ENCODE measurements at regions not wholly inside any gene's neighbourhood (a gene's known extent, or its start where the extent isn't known, plus 50 kb on each side); places are given as distances from the start of the nearest gene placed in this dataset.

GRCh38 chr16:52727441-52727840, 180.5 kb upstream of the TOX3 start:
- no peaks in the 10 kb centered on the region for H3K9me3 ChIP-seq (ENCODE audit: insufficient read depth, low read length)
- H3K4me3 ChIP-seq (ENCODE audit: insufficient read depth, low read length, poor library complexity, severe bottlenecking) = no peak overlapping the region
- H3K36me3 ChIP-seq (ENCODE audit: low read length) = no peaks in the 10 kb centered on the region
- H3K27me3 ChIP-seq (ENCODE audit: low read length) = no peaks in the 10 kb centered on the region
- H3K9me2 ChIP-seq (replicated peaks; ENCODE audit: insufficient read depth, low read length) = no peaks in the 10 kb centered on the region
- H4K20me1 ChIP-seq (ENCODE audit: low read depth, low read length) = no peaks in the 10 kb centered on the region
- no peak overlapping the region for H3K27ac ChIP-seq (ENCODE audit: low read depth, low read length)
- H3K4me2 ChIP-seq (ENCODE audit: low read depth, low read length, poor library complexity, severe bottlenecking) = no peak overlapping the region
- H3K79me2 ChIP-seq (ENCODE audit: insufficient read depth, low read length) = no peaks in the 10 kb centered on the region
- no peak for TF ChIP-seq EZH2phosphoT487 (conservative IDR thresholded peaks at IDR 0.05; ENCODE audit: low read length)
- H2AFZ ChIP-seq (ENCODE audit: low read depth, low read length, severe bottlenecking) = no peak overlapping the region
- no peaks in the 10 kb centered on the region for H3F3A ChIP-seq (ENCODE audit: insufficient read depth)
- H3K9ac ChIP-seq (ENCODE audit: low read length) = no peak overlapping the region

- Histone ChIP-seq H4K20me1 (ENCODE audit: low read depth, low read length) (no peaks in the 10 kb centered on the region), H3K9me2 (replicated peaks; ENCODE audit: insufficient read depth, low read length) (no peaks in the 10 kb centered on the region), H3K27ac (ENCODE audit: low read depth, low read length) (no peak overlapping the region), H3K9ac (ENCODE audit: low read length) (no peak overlapping the region), H2AFZ (ENCODE audit: low read depth, low read length, severe bottlenecking) (no peak overlapping the region), H3K27me3 (ENCODE audit: low read length) (no peaks in the 10 kb centered on the region), H3K4me3 (ENCODE audit: insufficient read depth, low read length, poor library complexity, severe bottlenecking) (no peak overlapping the region), H3F3A (ENCODE audit: insufficient read depth) (no peaks in the 10 kb centered on the region), H3K9me3 (ENCODE audit: insufficient read depth, low read length) (no peaks in the 10 kb centered on the region), H3K36me3 (ENCODE audit: low read length) (no peaks in the 10 kb centered on the region), H3K79me2 (ENCODE audit: insufficient read depth, low read length) (no peaks in the 10 kb centered on the region), H3K4me2 (ENCODE audit: low read depth, low read length, poor library complexity, severe bottlenecking) (no peak overlapping the region)
- TF ChIP-seq CTCF (IDR thresholded peaks at IDR 0.05; ENCODE audit: insufficient read depth, low read length, poor library complexity, severe bottlenecking) (no peak), EZH2phosphoT487 (conservative IDR thresholded peaks at IDR 0.05; ENCODE audit: low read length) (no peak)
Observed at GRCh38 chr16:52725461-52725860, 178.5 kb upstream of the TOX3 start.

- no peaks in the 10 kb centered on the region for H3F3A ChIP-seq (ENCODE audit: insufficient read depth)
- H3K27ac ChIP-seq (ENCODE audit: low read depth, low read length) = no peak overlapping the region
- no peak overlapping the region for H2AFZ ChIP-seq (ENCODE audit: low read depth, low read length, severe bottlenecking)
- no peaks in the 10 kb centered on the region for H4K20me1 ChIP-seq (ENCODE audit: low read depth, low read length)
- H3K4me3 ChIP-seq (ENCODE audit: insufficient read depth, low read length, poor library complexity, severe bottlenecking) = no peak overlapping the region
- no peaks in the 10 kb centered on the region for H3K36me3 ChIP-seq (ENCODE audit: low read length)
- H3K9ac ChIP-seq (ENCODE audit: low read length) = no peak overlapping the region
- H3K9me3 ChIP-seq (ENCODE audit: insufficient read depth, low read length) = no peaks in the 10 kb centered on the region
- H3K27me3 ChIP-seq (ENCODE audit: low read length) = no peaks in the 10 kb centered on the region
- no peak overlapping the region for H3K4me2 ChIP-seq (ENCODE audit: low read depth, low read length, poor library complexity, severe bottlenecking)
- TF ChIP-seq CTCF (IDR thresholded peaks at IDR 0.05; ENCODE audit: insufficient read depth, low read length, poor library complexity, severe bottlenecking) = no peak
- TF ChIP-seq EZH2phosphoT487 (conservative IDR thresholded peaks at IDR 0.05; ENCODE audit: low read length) = no peak
- H3K79me2 ChIP-seq (ENCODE audit: insufficient read depth, low read length) = no peaks in the 10 kb centered on the region
- no peaks in the 10 kb centered on the region for H3K9me2 ChIP-seq (replicated peaks; ENCODE audit: insufficient read depth, low read length)
Observed at GRCh38 chr16:52725043-52725442, 178.1 kb upstream of the TOX3 start.

- Histone ChIP-seq H4K20me1 (ENCODE audit: low read depth, low read length) (no peaks in the 10 kb centered on the region), H3K36me3 (ENCODE audit: low read length) (no peaks in the 10 kb centered on the region), H3K9me2 (replicated peaks; ENCODE audit: insufficient read depth, low read length) (no peaks in the 10 kb centered on the region), H3K79me2 (ENCODE audit: insufficient read depth, low read length) (no peaks in the 10 kb centered on the region), H2AFZ (ENCODE audit: low read depth, low read length, severe bottlenecking) (no peak overlapping the region), H3K27ac (ENCODE audit: low read depth, low read length) (no peak overlapping the region), H3K27me3 (ENCODE audit: low read length) (no peaks in the 10 kb centered on the region), H3K9ac (ENCODE audit: low read length) (no peak overlapping the region), H3K4me3 (ENCODE audit: insufficient read depth, low read length, poor library complexity, severe bottlenecking) (no peak overlapping the region), H3K9me3 (ENCODE audit: insufficient read depth, low read length) (no peaks in the 10 kb centered on the region), H3F3A (ENCODE audit: insufficient read depth) (no peaks in the 10 kb centered on the region), H3K4me2 (ENCODE audit: low read depth, low read length, poor library complexity, severe bottlenecking) (no peak overlapping the region)
- TF ChIP-seq EZH2phosphoT487 (conservative IDR thresholded peaks at IDR 0.05; ENCODE audit: low read length) = no peak
- no peak for TF ChIP-seq CTCF (IDR thresholded peaks at IDR 0.05; ENCODE audit: insufficient read depth, low read length, poor library complexity, severe bottlenecking)
Observed at GRCh38 chr16:52721331-52721730, 174.4 kb upstream of the TOX3 start.

Data from SU-DHL-6 (cell line).